DOHH2 (cell line): ENCODE measurements at regions not wholly inside any gene's neighbourhood (a gene's known extent, or its start where the extent isn't known, plus 50 kb on each side); places are given as distances from the start of the nearest gene placed in this dataset.

ENCODE experiments used
- CTCF ChIP-seq: fragments of 200-600 bp; sonication (generic); IDR thresholded peaks from one replicate; pipeline ENCODE4 v1.5.1; 2014; ENCODE audit warnings: antibody characterized with exemption, mild to moderate bottlenecking, low read depth, low read length; ENCODE audit not compliant: poor library complexity, severe bottlenecking
- EZH2phosphoT487 ChIP-seq: fragments of 200-600 bp; sonication (generic); IDR thresholded peaks from 2 replicates; pipeline ENCODE4 v1.6.1; 2017; ENCODE audit warnings: borderline replicate concordance, mild to moderate bottlenecking, antibody characterized with exemption, low read length, moderate library complexity, mixed read lengths

GRCh38 chr3:25103391-25103790 lies 324.7 kb upstream of the RARB start:
- TF ChIP-seq CTCF (no peak), EZH2phosphoT487 (no peak)
